ENCODE measurements at regions not wholly inside any gene's neighbourhood (a gene's known extent, or its start where the extent isn't known, plus 50 kb on each side); places are given as distances from the start of the nearest gene placed in this dataset.
"Not testable (repeated sequence)": the region's sequence is repeated elsewhere in the genome, so short reads cannot be mapped to it uniquely, and the experiment has no call there.

GRCh38 chr2:111523009-111523408 lies 361.0 kb downstream of the ANAPC1 start:
- DNase-seq (peak; percentile 36), ATAC-seq (peak in 1 of 2 donors; percentile 10)
- intact Hi-C loops (cut with DNase I) = no loop called here

GRCh38 chr2:111525026-111525425 lies 359.0 kb downstream of the ANAPC1 start:
- DNase-seq; ATAC-seq; intact Hi-C loops (cut with DNase I): not testable (repeated sequence)

- ATAC-seq = peak in 1 of 2 donors; percentile 41
- intact Hi-C loops (cut with DNase I); DNase-seq: not testable (repeated sequence)
Measured at GRCh38 chr2:111526041-111526639, 357.9 kb downstream of the ANAPC1 start.

GRCh38 chr2:111527707-111528400 lies 356.1 kb downstream of the ANAPC1 start:
- intact Hi-C loops (cut with DNase I); DNase-seq: not testable (repeated sequence)
- peak in 1 of 2 donors; percentile 19 for ATAC-seq

GRCh38 chr2:111529022-111529421 lies 355.0 kb downstream of the ANAPC1 start:
- not testable (repeated sequence) for ATAC-seq

GRCh38 chr2:111530239-111530965 lies 353.6 kb downstream of the ANAPC1 start:
- intact Hi-C loops (cut with DNase I); ATAC-seq; DNase-seq: not testable (repeated sequence)

More at GRCh38 chr2:111529022-111529421, 355.0 kb downstream of the ANAPC1 start:
- intact Hi-C loops (cut with DNase I); DNase-seq: not testable (repeated sequence)

GRCh38 chr2:111532682-111533556 lies 351.1 kb downstream of the ANAPC1 start:
- peak; percentile 10 to 75 for ATAC-seq
- DNase-seq; intact Hi-C loops (cut with DNase I): not testable (repeated sequence)

GRCh38 chr2:111533557-111534247 lies 350.3 kb downstream of the ANAPC1 start:
- intact Hi-C loops (cut with DNase I); DNase-seq: not testable (repeated sequence)
- ATAC-seq = peak; percentile 67 to 82

- intact Hi-C loops (cut with DNase I) = no loop called here
- ATAC-seq (no peak), DNase-seq (no peak)
Measured at GRCh38 chr2:111534910-111535352, 349.1 kb downstream of the ANAPC1 start.

GRCh38 chr2:111535404-111535803 lies 348.6 kb downstream of the ANAPC1 start:
- no peak for DNase-seq
- no peak for ATAC-seq
- intact Hi-C loops (cut with DNase I) = no loop called here

GRCh38 chr2:111537078-111537655 lies 346.8 kb downstream of the ANAPC1 start:
- DNase-seq = no peak
- no peak for ATAC-seq
- intact Hi-C loops (cut with DNase I) = no loop called here

GRCh38 chr2:111539991-111540390 lies 344.0 kb downstream of the ANAPC1 start:
- intact Hi-C loops (cut with DNase I); ATAC-seq; DNase-seq: not testable (repeated sequence)

- ATAC-seq = peak in 1 of 2 donors; percentile 47
- DNase-seq; intact Hi-C loops (cut with DNase I): not testable (repeated sequence)
Measured at GRCh38 chr2:111542120-111542774, 341.7 kb downstream of the ANAPC1 start.

GRCh38 chr2:111544006-111544405 lies 340.0 kb downstream of the ANAPC1 start:
- ATAC-seq; intact Hi-C loops (cut with DNase I); DNase-seq: not testable (repeated sequence)

- ATAC-seq; intact Hi-C loops (cut with DNase I); DNase-seq: not testable (repeated sequence)
Measured at GRCh38 chr2:111545723-111546431, 338.1 kb downstream of the ANAPC1 start.

- DNase-seq; ATAC-seq; intact Hi-C loops (cut with DNase I): not testable (repeated sequence)
Measured at GRCh38 chr2:111546578-111546977, 337.4 kb downstream of the ANAPC1 start.

GRCh38 chr2:111549174-111549573 lies 334.8 kb downstream of the ANAPC1 start:
- ATAC-seq; DNase-seq; intact Hi-C loops (cut with DNase I): not testable (repeated sequence)
